Lower leg skin (tissue), 3 donors: ENCODE measurements at regions not wholly inside any gene's neighbourhood (a gene's known extent, or its start where the extent isn't known, plus 50 kb on each side); places are given as distances from the start of the nearest gene placed in this dataset.

Experiments used
- CTCF ChIP-seq, 3 donors: fragments of 450-650 bp; IDR thresholded peaks; one replicate each; pipeline ENCODE4 v1.5.1; 2016; ENCODE audit warnings: antibody characterized with exemption in 3 of 3, mild to moderate bottlenecking in 3 of 3, moderate library complexity in 2 of 3
- POLR2A ChIP-seq, 2 donors: fragments of 450-650 bp; IDR thresholded peaks; one replicate each; pipeline ENCODE4 v1.6.1; 2016 to 2017; ENCODE audit warnings: antibody characterized with exemption in 2 of 2, mild to moderate bottlenecking in 1 of 2, moderate library complexity in 1 of 2

- no peak for TF ChIP-seq CTCF (IDR thresholded peaks at IDR 0.05)
- TF ChIP-seq POLR2A (IDR thresholded peaks at IDR 0.05), result no peak
Measured at GRCh38 chr5:165836046-165836445, 2330.6 kb downstream of the MAT2B start.
